ENCODE measurements at regions not wholly inside any gene's neighbourhood (a gene's known extent, or its start where the extent isn't known, plus 50 kb on each side); places are given as distances from the start of the nearest gene placed in this dataset.
A peak's percentile ranks its signal among the peaks of the same experiment; 100 is the strongest.
"Not testable (repeated sequence)": the region's sequence is repeated elsewhere in the genome, so short reads cannot be mapped to it uniquely, and the experiment has no call there.

- Histone ChIP-seq H3K9ac (ENCODE audit: insufficient read depth in 1 of 2, low read length in 2 of 2) (no peak overlapping the region), H3K4me3 (no peak overlapping the region), H3K27me3 (ENCODE audit: control insufficient read depth in 3 of 3, insufficient read depth in 3 of 3, low read length in 2 of 3) (no peaks in the 10 kb centered on the region), H3K36me3 (ENCODE audit: control insufficient read depth in 4 of 4, insufficient read depth in 4 of 4, low read length in 4 of 4) (no peaks in the 10 kb centered on the region), H3K4me1 (ENCODE audit: control insufficient read depth in 5 of 5, insufficient read depth in 5 of 5, low read length in 5 of 5) (peaks cover 0 to 5% (median 0%) of the 10 kb centered on the region in 5 donors), H3K9me3 (ENCODE audit: control insufficient read depth in 4 of 4, insufficient read depth in 3 of 4, low read length in 3 of 4) (peaks cover 0 to 15% (median 2%) of the 10 kb centered on the region in 4 donors), H3K27ac (ENCODE audit: low read depth in 1 of 2, low read length in 1 of 2) (no peak overlapping the region)
- WGBS, 2 donors = 91 to 99% methylated on average over 1 of the region's 1 CpG
- ATAC-seq (ENCODE audit: insufficient read depth, low FRiP score) (no peak), DNase-seq (no peak)
- no peak for TF ChIP-seq CTCF (IDR thresholded peaks at IDR 0.05; ENCODE audit: control extremely low read depth, extremely low read depth)
Measured at GRCh38 chr12:46602474-46602873, 223.3 kb downstream of the SLC38A4 start.

GRCh38 chr12:46590991-46591703 is 218.6 kb upstream of the SLC38A2 start:
- H3K9me3 ChIP-seq (ENCODE audit: control insufficient read depth in 4 of 4, insufficient read depth in 3 of 4, low read length in 3 of 4) = peaks cover 0 to 2% (median under 1%) of the 10 kb centered on the region in 4 donors
- ATAC-seq (ENCODE audit: insufficient read depth, low FRiP score) = no peak

GRCh38 chr12:46585854-46586621 is 213.5 kb upstream of the SLC38A2 start:
- peaks cover 0 to 8% (median 3%) of the 10 kb centered on the region in 5 donors for H3K4me1 ChIP-seq (ENCODE audit: control insufficient read depth in 5 of 5, insufficient read depth in 5 of 5, low read length in 5 of 5)
- no peaks in the 10 kb centered on the region for H3K36me3 ChIP-seq (ENCODE audit: control insufficient read depth in 4 of 4, insufficient read depth in 4 of 4, low read length in 4 of 4)
- H3K4me3 ChIP-seq = no peak overlapping the region
- DNase-seq (peak; percentile 73 to 84 (median 75)), ATAC-seq (ENCODE audit: insufficient read depth, low FRiP score) (no peak)
- H3K27me3 ChIP-seq (ENCODE audit: control insufficient read depth in 3 of 3, insufficient read depth in 3 of 3, low read length in 2 of 3) = no peaks in the 10 kb centered on the region
- WGBS, 2 donors = 63 to 70% methylated on average over 7 of the region's 7 CpGs
- H3K9ac ChIP-seq (ENCODE audit: insufficient read depth in 1 of 2, low read length in 2 of 2) = no peak overlapping the region
- H3K27ac ChIP-seq (ENCODE audit: low read depth in 1 of 2, low read length in 1 of 2) = no peak overlapping the region
- TF ChIP-seq CTCF (IDR thresholded peaks at IDR 0.05; ENCODE audit: control extremely low read depth, extremely low read depth) = no peak
- peaks cover 0 to 2% (median 0%) of the 10 kb centered on the region in 4 donors for H3K9me3 ChIP-seq (ENCODE audit: control insufficient read depth in 4 of 4, insufficient read depth in 3 of 4, low read length in 3 of 4)

More at GRCh38 chr12:46590991-46591703, 218.6 kb upstream of the SLC38A2 start:
- WGBS, 2 donors = 90 to 94% methylated on average over 5 of the region's 5 CpGs
- peaks cover 0 to under 1% (median 0%) of the 10 kb centered on the region in 5 donors for H3K4me1 ChIP-seq (ENCODE audit: control insufficient read depth in 5 of 5, insufficient read depth in 5 of 5, low read length in 5 of 5)
- TF ChIP-seq CTCF (IDR thresholded peaks at IDR 0.05; ENCODE audit: control extremely low read depth, extremely low read depth) = no peak
- H3K27ac ChIP-seq (ENCODE audit: low read depth in 1 of 2, low read length in 1 of 2) = no peak overlapping the region
- no peak overlapping the region for H3K4me3 ChIP-seq
- no peaks in the 10 kb centered on the region for H3K27me3 ChIP-seq (ENCODE audit: control insufficient read depth in 3 of 3, insufficient read depth in 3 of 3, low read length in 2 of 3)
- no peak for DNase-seq
- H3K9ac ChIP-seq (ENCODE audit: insufficient read depth in 1 of 2, low read length in 2 of 2) = no peak overlapping the region
- no peaks in the 10 kb centered on the region for H3K36me3 ChIP-seq (ENCODE audit: control insufficient read depth in 4 of 4, insufficient read depth in 4 of 4, low read length in 4 of 4)

DNA sequence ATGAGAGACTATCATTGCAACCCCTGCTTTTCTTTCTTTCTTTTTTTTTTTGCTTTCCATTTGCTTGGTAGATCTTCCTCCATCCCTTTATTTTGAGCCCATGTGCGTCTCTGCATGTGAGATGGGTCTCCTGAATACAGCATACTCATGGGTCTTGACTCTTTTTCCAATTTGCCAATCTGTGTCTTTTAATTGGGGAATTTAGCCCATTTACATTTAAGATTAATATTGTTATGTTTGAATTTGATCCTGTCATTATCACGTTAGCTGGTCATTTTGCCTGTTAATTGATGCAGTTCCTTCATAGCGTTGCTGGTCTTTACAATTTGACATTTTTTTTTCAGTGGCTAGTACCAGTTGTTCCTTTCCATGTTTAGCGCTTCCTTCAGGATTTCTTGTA is 211.5 kb upstream of the SLC38A2 start:
- ATAC-seq (ENCODE audit: insufficient read depth, low FRiP score); DNase-seq; H3K27ac ChIP-seq (ENCODE audit: low read depth in 1 of 2, low read length in 1 of 2); H3K4me3 ChIP-seq; H3K27me3 ChIP-seq (ENCODE audit: control insufficient read depth in 3 of 3, insufficient read depth in 3 of 3, low read length in 2 of 3); H3K4me1 ChIP-seq (ENCODE audit: control insufficient read depth in 5 of 5, insufficient read depth in 5 of 5, low read length in 5 of 5); H3K9ac ChIP-seq (ENCODE audit: insufficient read depth in 1 of 2, low read length in 2 of 2); H3K9me3 ChIP-seq (ENCODE audit: control insufficient read depth in 4 of 4, insufficient read depth in 3 of 4, low read length in 3 of 4); H3K36me3 ChIP-seq (ENCODE audit: control insufficient read depth in 4 of 4, insufficient read depth in 4 of 4, low read length in 4 of 4): not testable (repeated sequence)
- 96 to 97% methylated on average over 4 of the region's 4 CpGs for WGBS, 2 donors

GRCh38 chr12:46581990-46582389 is 209.4 kb upstream of the SLC38A2 start:
- H3K9me3 ChIP-seq (ENCODE audit: control insufficient read depth in 4 of 4, insufficient read depth in 3 of 4, low read length in 3 of 4); H3K36me3 ChIP-seq (ENCODE audit: control insufficient read depth in 4 of 4, insufficient read depth in 4 of 4, low read length in 4 of 4); H3K27me3 ChIP-seq (ENCODE audit: control insufficient read depth in 3 of 3, insufficient read depth in 3 of 3, low read length in 2 of 3); ATAC-seq (ENCODE audit: insufficient read depth, low FRiP score); H3K9ac ChIP-seq (ENCODE audit: insufficient read depth in 1 of 2, low read length in 2 of 2); H3K27ac ChIP-seq (ENCODE audit: low read depth in 1 of 2, low read length in 1 of 2); H3K4me3 ChIP-seq; H3K4me1 ChIP-seq (ENCODE audit: control insufficient read depth in 5 of 5, insufficient read depth in 5 of 5, low read length in 5 of 5); DNase-seq: not testable (repeated sequence)
- WGBS, 2 donors = 96% methylated on average over 2 of the region's 2 CpGs
